B cell (primary cell): ENCODE measurements at regions not wholly inside any gene's neighbourhood (a gene's known extent, or its start where the extent isn't known, plus 50 kb on each side); places are given as distances from the start of the nearest gene placed in this dataset.

Source experiments
- CTCF ChIP-seq: fragments of 200-600 bp; IDR thresholded peaks from one replicate; pipeline ENCODE4 v1.8.0; 2022; ENCODE audit warnings: antibody characterized with exemption, mild to moderate bottlenecking
- EZH2 ChIP-seq: IDR thresholded peaks from 2 replicates; pipeline ENCODE4 v1.6.1; 2012; ENCODE audit warnings: borderline replicate concordance, low read depth, mild to moderate bottlenecking, moderate library complexity, low read length; ENCODE audit not compliant: insufficient read depth, poor library complexity, severe bottlenecking

DNA sequence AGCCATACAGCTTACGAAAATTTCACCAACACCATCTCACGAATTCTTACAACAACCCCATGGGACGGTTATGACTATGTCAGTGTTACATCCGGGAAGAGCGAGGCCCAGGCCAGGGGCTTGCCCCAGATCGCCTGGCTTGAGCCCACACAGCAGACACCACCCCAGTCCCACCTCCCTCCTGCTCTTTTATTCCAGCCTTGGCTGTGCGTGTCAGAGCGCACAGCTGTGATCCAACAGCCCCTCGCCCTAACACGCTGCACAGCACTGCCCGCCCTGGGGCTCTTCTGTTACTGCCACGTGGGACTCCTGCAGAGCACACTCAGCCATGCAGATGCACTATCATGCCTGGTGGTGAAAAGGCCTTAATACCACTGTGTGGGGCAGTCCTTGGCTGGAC is 127.9 kb downstream of the ENGASE start:
- TF ChIP-seq CTCF = no peak
- no peak for TF ChIP-seq EZH2
